HUES48 (cell line): ENCODE measurements at regions not wholly inside any gene's neighbourhood (a gene's known extent, or its start where the extent isn't known, plus 50 kb on each side); places are given as distances from the start of the nearest gene placed in this dataset.
"Not testable (repeated sequence)": the region's sequence is repeated elsewhere in the genome, so short reads cannot be mapped to it uniquely, and the experiment has no call there.

Experiments
- H3K27ac ChIP-seq: one replicate; pipeline ENCODE4 v1.7.0; 2013; ENCODE audit warnings: low read depth, low read length, inconsistent platforms
- H3K27me3 ChIP-seq: 2 replicates; pipeline ENCODE4 v1.6.1; 2013; ENCODE audit warnings: mild to moderate bottlenecking, low read length; ENCODE audit not compliant: control insufficient read depth, insufficient read depth
- H3K36me3 ChIP-seq: 2 replicates; pipeline ENCODE4 v1.6.1; 2013; ENCODE audit warnings: low read length; ENCODE audit not compliant: control insufficient read depth, insufficient read depth
- H3K4me1 ChIP-seq: 2 replicates; pipeline ENCODE4 v1.6.1; 2013; ENCODE audit warnings: mild to moderate bottlenecking, low read length; ENCODE audit not compliant: control insufficient read depth, insufficient read depth
- H3K4me3 ChIP-seq: 2 replicates; pipeline ENCODE4 v1.5.1; 2013; ENCODE audit warnings: mild to moderate bottlenecking, low read depth, low read length
- H3K9ac ChIP-seq: 2 replicates; pipeline ENCODE4 v1.6.1; 2013; ENCODE audit warnings: mild to moderate bottlenecking, low read depth, low read length, moderate library complexity
- H3K9me3 ChIP-seq: 2 replicates; pipeline ENCODE4 v1.6.1; 2013; ENCODE audit warnings: low read length; ENCODE audit not compliant: control insufficient read depth, insufficient read depth

DNA sequence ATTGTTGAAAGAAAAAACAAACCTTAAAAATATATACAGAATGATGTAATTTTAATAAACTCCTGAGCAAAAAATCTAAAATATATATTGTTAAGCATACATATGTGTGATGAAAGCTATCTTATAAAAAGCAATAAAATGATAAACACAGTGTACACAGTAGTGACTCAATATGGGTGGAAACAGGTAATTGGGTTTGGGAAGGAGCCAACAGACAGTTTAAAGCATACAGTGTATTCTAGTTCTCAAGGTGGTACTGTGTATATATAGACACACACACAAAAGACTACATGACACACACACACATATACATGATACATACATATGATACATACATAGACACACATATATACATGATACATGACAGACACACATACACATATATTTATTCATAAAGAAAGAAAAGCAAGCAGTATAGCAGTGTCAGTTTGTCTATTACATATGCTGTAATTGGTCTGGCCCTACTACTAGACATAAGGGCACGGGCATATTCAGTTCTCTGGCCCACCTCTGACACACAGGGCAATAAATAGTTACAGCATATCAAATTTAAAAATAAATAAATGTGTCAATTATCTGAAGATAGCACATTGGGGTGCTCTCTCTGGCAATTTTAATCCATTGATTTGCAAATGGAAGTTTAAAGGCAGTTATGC, 330.2 kb downstream of the S1PR1 start:
- Histone ChIP-seq H3K36me3 (no peaks in the 10 kb centered on the region), H3K27ac (no peak overlapping the region), H3K4me1 (0 out of 2 replicates have a peak, but pooled peaks cover 4% of the 10 kb centered on the region), H3K4me3 (no peak overlapping the region), H3K9ac (no peak overlapping the region), H3K9me3 (peaks cover 15% of the 10 kb centered on the region), H3K27me3 (no peaks in the 10 kb centered on the region)

GRCh38 chr1:101567582-101568189, 330.9 kb downstream of the S1PR1 start:
- H3K27ac ChIP-seq, result no peak overlapping the region
- H3K9ac ChIP-seq, result no peak overlapping the region
- peaks cover 15% of the 10 kb centered on the region for H3K9me3 ChIP-seq

DNA sequence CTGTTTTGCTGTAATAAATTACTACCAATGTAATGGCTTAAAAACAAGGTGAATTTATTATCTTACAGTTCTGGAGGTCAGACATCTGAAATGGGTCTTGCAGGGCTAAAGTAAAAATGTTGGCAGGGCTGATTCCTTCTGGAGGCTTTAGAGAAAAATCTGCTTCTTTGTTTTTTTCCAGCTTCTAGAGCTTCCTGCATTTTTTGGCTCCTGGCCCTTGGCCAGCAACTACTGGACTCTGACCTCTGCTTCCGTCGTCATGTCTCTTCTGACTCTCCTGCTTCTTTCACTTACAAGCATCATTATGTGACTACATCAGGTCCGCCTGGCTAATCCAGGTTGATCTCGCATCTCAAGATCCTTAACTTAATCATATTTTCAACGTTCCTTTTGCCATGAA, 350.9 kb downstream of the S1PR1 start:
- H3K9ac ChIP-seq, result no peak overlapping the region
- H3K9me3 ChIP-seq, result no peaks in the 10 kb centered on the region
- no peak overlapping the region for H3K27ac ChIP-seq
- H3K4me1 ChIP-seq, result no peaks in the 10 kb centered on the region
- H3K36me3 ChIP-seq, result no peaks in the 10 kb centered on the region
- H3K27me3 ChIP-seq, result no peaks in the 10 kb centered on the region
- H3K4me3 ChIP-seq, result no peak overlapping the region

More at GRCh38 chr1:101567582-101568189, 330.9 kb downstream of the S1PR1 start:
- H3K4me3 ChIP-seq, result no peak overlapping the region
- H3K27me3 ChIP-seq, result no peaks in the 10 kb centered on the region
- no peaks in the 10 kb centered on the region for H3K36me3 ChIP-seq
- 0 out of 2 replicates have a peak, but pooled peaks cover 4% of the 10 kb centered on the region for H3K4me1 ChIP-seq

DNA sequence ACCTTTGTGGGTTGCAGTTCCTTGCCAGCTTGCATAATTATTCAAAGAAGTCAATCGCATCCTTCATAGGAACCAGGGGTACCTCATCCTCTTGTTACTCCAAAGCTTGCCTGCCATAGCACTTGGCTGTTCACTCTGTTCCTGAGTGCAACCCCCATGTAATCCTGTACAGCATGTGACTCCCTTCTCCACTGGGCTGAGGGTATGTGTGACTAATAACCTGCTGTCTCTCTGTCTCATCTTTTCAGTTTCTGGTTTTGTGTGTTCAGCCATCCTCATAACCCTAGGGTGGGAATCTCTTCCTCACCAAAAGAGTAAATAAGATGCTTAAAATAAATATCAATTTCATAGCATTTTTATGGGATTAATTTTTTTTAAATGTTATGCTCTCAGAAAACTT, 351.9 kb downstream of the S1PR1 start:
- Histone ChIP-seq H3K4me3 (no peak overlapping the region), H3K36me3 (no peaks in the 10 kb centered on the region), H3K9ac (no peak overlapping the region), H3K27ac (no peak overlapping the region), H3K27me3 (no peaks in the 10 kb centered on the region), H3K4me1 (no peaks in the 10 kb centered on the region), H3K9me3 (no peaks in the 10 kb centered on the region)

DNA sequence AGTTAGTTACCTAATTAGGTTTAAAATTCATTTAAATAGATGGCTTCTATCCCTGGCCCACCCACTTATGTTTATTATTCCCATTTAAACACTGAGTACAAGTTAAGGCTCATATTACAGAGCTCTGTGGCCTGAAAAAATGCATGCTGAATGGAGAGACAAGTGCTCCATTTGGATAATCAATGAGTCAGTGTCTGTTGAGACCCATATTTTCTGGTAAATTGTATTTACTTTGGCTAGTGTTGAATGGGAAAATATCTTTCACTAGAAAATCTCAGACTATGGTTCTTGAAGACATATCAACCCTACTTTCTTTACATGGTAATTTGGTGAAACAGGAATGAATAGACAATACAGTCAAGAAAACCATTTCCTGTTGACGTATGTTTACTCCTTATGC, 356.0 kb downstream of the S1PR1 start:
- no peak overlapping the region for H3K9ac ChIP-seq
- no peak overlapping the region for H3K4me3 ChIP-seq
- H3K4me1 ChIP-seq, result no peaks in the 10 kb centered on the region
- no peaks in the 10 kb centered on the region for H3K27me3 ChIP-seq
- H3K9me3 ChIP-seq, result no peaks in the 10 kb centered on the region
- no peaks in the 10 kb centered on the region for H3K36me3 ChIP-seq
- no peak overlapping the region for H3K27ac ChIP-seq

GRCh38 chr1:101595881-101596374, 359.1 kb downstream of the S1PR1 start:
- no peaks in the 10 kb centered on the region for H3K27me3 ChIP-seq

DNA sequence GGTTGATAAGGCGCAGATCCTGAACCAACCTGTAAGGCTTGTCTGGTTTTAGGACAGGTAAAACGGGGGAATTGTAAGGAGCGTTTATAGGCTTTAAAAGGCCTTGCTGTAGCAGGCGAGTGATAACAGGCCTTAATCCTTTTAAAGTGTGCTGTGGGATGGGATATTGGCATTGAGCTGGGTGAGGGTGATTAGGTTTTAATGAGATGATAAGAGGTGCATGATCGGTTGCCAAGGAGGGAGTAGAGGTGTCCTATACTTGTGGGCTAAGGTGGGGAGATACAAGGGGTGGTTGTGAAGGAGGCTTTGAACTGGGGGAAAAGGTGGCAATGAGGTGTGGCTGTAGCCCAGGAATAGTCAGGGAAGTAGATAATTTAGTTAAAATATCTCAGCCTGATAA, 363.8 kb downstream of the S1PR1 start:
- H3K9ac ChIP-seq, H3K27ac ChIP-seq, H3K9me3 ChIP-seq, H3K4me3 ChIP-seq, H3K27me3 ChIP-seq, H3K36me3 ChIP-seq, H3K4me1 ChIP-seq: not testable (repeated sequence)

More at GRCh38 chr1:101595881-101596374, 359.1 kb downstream of the S1PR1 start:
- H3K9me3 ChIP-seq, result no peaks in the 10 kb centered on the region
- no peaks in the 10 kb centered on the region for H3K4me1 ChIP-seq
- no peak overlapping the region for H3K4me3 ChIP-seq
- H3K9ac ChIP-seq, result no peak overlapping the region
- no peaks in the 10 kb centered on the region for H3K36me3 ChIP-seq
- no peak overlapping the region for H3K27ac ChIP-seq

GRCh38 chr1:101603726-101604125, 366.9 kb downstream of the S1PR1 start:
- Histone ChIP-seq H3K27me3 (no peaks in the 10 kb centered on the region), H3K4me1 (no peaks in the 10 kb centered on the region), H3K9ac (no peak overlapping the region), H3K27ac (no peak overlapping the region), H3K9me3 (no peaks in the 10 kb centered on the region), H3K36me3 (no peaks in the 10 kb centered on the region), H3K4me3 (no peak overlapping the region)

DNA sequence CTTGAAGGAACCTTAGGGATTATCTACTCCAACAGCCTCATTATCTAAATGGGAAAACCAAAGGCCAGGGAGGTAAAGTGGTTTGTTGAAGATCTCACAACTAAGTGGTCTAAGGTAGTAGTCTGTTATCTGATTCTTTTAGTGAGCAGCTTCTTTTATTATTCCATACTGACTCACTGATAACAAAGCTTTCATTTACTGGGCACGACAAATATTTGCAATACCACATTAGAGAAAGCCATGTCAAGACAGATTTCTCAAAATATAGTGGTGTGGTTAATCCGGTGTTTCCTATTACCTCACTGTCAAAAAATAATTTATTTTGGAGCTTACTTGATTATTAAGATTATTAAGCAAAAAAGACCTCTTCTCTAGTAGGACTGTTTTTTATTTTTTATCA, 369.1 kb downstream of the S1PR1 start:
- no peaks in the 10 kb centered on the region for H3K4me1 ChIP-seq
- 0 out of 2 replicates have a peak, but pooled peaks cover under 1% of the 10 kb centered on the region for H3K9me3 ChIP-seq
- no peak overlapping the region for H3K4me3 ChIP-seq
- H3K36me3 ChIP-seq, result no peaks in the 10 kb centered on the region
- H3K27me3 ChIP-seq, result no peaks in the 10 kb centered on the region
- H3K9ac ChIP-seq, result no peak overlapping the region
- no peak overlapping the region for H3K27ac ChIP-seq

DNA sequence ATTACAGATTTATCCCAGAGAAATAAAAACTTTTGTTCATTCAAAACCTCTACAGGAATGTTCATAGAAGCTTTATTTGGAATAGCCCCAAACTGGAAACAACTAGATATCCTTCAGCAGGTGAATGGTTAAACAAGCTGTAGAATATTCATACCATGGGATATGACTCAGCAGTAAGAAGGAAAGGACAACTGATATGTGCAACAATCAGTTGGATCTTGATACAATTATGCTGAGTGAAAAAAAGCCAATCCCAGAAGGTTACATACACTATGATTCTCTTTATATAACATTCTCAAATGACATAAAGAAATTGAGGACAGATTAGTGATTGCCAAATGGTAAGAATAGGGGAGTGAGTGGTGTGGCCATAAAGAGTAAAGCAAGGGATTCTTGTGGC, 376.7 kb downstream of the S1PR1 start:
- Histone ChIP-seq H3K4me1 (peaks cover 3% of the 10 kb centered on the region; the same call in 1 of the 2 replicates), H3K9me3 (0 out of 2 replicates have a peak, but pooled peaks cover 3% of the 10 kb centered on the region), H3K9ac (no peak overlapping the region), H3K4me3 (no peak overlapping the region), H3K36me3 (no peaks in the 10 kb centered on the region), H3K27me3 (no peaks in the 10 kb centered on the region), H3K27ac (no peak overlapping the region)

- Histone ChIP-seq H3K9ac (no peak overlapping the region), H3K4me3 (no peak overlapping the region), H3K27ac (no peak overlapping the region), H3K27me3 (no peaks in the 10 kb centered on the region), H3K4me1 (peaks cover 8% of the 10 kb centered on the region; the same call in 1 of the 2 replicates), H3K9me3 (no peaks in the 10 kb centered on the region), H3K36me3 (no peaks in the 10 kb centered on the region)
These were observed 377.8 kb downstream of the OLFM3 start for GRCh38 chr1:101618900-101619299.
